ENCODE measurements at regions not wholly inside any gene's neighbourhood (a gene's known extent, or its start where the extent isn't known, plus 50 kb on each side); places are given as distances from the start of the nearest gene placed in this dataset.

DNA sequence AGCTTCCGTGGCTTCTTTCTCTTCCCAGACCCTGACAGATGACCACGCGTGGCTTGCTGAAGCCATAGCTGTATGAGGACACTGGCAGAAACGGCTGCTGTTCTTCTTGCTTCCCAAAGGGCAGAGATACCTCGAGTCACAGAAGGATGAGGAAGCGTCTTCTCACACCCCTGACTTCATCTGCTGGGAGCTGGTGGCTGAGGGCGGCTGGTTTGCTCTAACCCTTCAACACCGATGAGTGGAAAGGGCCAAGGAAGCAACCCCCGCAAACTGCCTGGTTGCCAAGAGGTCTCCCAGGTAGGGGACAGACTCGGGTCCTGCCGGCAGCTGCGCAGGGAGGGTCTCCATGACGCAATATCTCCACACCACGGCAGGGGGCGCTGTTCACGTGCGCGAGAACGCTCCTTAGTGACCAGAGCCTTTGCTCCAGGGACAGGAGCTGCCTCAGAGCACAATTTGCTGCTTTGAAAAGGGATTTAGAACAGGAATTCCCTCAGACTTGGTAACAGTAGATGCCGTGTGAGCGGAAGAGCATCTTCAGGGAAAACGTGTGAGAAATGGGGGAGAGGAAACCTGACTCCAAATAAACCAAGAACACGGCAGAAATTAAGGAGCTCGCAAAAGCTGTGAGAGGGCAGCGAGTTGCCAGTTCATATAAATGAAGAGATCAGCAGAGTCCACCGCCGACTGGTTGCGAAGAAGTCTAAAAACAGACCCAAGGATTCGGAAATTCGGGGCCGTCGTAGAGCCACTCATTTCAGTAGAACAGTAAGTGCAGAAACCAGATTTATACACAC, 80.2 kb downstream of the ERMARD start:
- no peaks in the 10 kb centered on the region for H3K4me1 ChIP-seq
- H3K9me3 ChIP-seq: no peaks in the 10 kb centered on the region
- no peak overlapping the region for H3K27ac ChIP-seq
- intact Hi-C loops (cut with DNase I; ENCODE audit: low total_unique reads): loop anchor here (10.0 kb wide), 1 partner anchor 693 kb away; no protein-coding TSS in a partner anchor
- H3K4me3 ChIP-seq: no peak overlapping the region
- no peak for TF ChIP-seq POLR2A (IDR thresholded peaks at IDR 0.05)
- TF ChIP-seq, protein P1, sequence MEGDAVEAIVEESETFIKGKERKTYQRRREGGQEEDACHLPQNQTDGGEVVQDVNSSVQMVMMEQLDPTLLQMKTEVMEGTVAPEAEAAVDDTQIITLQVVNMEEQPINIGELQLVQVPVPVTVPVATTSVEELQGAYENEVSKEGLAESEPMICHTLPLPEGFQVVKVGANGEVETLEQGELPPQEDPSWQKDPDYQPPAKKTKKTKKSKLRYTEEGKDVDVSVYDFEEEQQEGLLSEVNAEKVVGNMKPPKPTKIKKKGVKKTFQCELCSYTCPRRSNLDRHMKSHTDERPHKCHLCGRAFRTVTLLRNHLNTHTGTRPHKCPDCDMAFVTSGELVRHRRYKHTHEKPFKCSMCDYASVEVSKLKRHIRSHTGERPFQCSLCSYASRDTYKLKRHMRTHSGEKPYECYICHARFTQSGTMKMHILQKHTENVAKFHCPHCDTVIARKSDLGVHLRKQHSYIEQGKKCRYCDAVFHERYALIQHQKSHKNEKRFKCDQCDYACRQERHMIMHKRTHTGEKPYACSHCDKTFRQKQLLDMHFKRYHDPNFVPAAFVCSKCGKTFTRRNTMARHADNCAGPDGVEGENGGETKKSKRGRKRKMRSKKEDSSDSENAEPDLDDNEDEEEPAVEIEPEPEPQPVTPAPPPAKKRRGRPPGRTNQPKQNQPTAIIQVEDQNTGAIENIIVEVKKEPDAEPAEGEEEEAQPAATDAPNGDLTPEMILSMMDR (IDR thresholded peaks at IDR 0.05): peak; percentile 86 to 95 (median 93)
- no peaks in the 10 kb centered on the region for H3K27me3 ChIP-seq
- peak; percentile 68 to 73 for DNase-seq
- H3K36me3 ChIP-seq: no peaks in the 10 kb centered on the region
